Mesodermal cell (in vitro differentiated cells): ENCODE measurements at regions not wholly inside any gene's neighbourhood (a gene's known extent, or its start where the extent isn't known, plus 50 kb on each side); places are given as distances from the start of the nearest gene placed in this dataset.
"Not testable (repeated sequence)": the region's sequence is repeated elsewhere in the genome, so short reads cannot be mapped to it uniquely, and the experiment has no call there.

Experiments used
- H3K27ac ChIP-seq: 2 replicates; pipeline ENCODE4 v1.7.0; 2013; ENCODE audit warnings: mild to moderate bottlenecking, low read depth, low read length, moderate library complexity; ENCODE audit not compliant: severe bottlenecking
- H3K36me3 ChIP-seq: 2 replicates; pipeline ENCODE4 v1.7.1; 2013; ENCODE audit warnings: mild to moderate bottlenecking, low read length, moderate library complexity; ENCODE audit not compliant: control insufficient read depth, insufficient read depth
- H3K4me1 ChIP-seq: one replicate; pipeline ENCODE4 v1.7.1; 2013; ENCODE audit warnings: mild to moderate bottlenecking, low read length; ENCODE audit not compliant: insufficient read depth, control insufficient read depth, poor library complexity, severe bottlenecking
- H3K4me3 ChIP-seq: 2 replicates; pipeline ENCODE4 v1.7.0; 2013; ENCODE audit warnings: low read length, control low read depth, mild to moderate bottlenecking; ENCODE audit not compliant: insufficient read depth, poor library complexity, severe bottlenecking; ENCODE audit errors: extremely low read depth
- H3K9me3 ChIP-seq: 2 replicates; pipeline ENCODE4 v1.7.1; 2013; ENCODE audit warnings: mild to moderate bottlenecking, low read length, moderate library complexity; ENCODE audit not compliant: control insufficient read depth
- WGBS, 2 experiments: methylation state at CpG; one replicate each; pipeline ENCODE4 v1.1.5; 2013; ENCODE audit warnings: missing lambda C conversion rate in 2 of 2; ENCODE audit not compliant: insufficient coverage in 2 of 2; 5-methylcytosine and 5-hydroxymethylcytosine counted together

DNA sequence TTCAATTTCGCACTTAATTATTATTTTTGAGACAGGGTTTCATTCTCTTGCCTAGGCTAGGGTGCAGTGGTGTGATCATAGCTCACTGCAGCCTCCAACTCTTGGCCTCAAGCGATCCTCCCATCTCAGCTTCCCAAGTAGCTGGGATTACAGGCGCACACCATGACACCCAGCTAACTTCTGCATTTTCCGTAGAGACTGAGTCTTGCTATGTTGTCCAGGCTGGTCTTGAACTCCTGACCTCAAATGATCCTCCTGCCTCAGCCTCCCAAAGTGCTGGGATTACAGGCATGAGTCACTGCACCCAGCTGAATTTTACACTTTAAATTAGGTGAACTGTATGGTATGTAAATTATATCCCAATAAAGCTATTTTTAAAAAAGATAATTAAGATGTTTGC, 90.6 kb upstream of the CASZ1 start:
- not testable (repeated sequence) for H3K4me3 ChIP-seq, H3K4me1 ChIP-seq, H3K27ac ChIP-seq, H3K9me3 ChIP-seq, H3K36me3 ChIP-seq
- WGBS, 2 experiments: 80 to 86% methylated on average over 3 of the region's 4 CpGs

DNA sequence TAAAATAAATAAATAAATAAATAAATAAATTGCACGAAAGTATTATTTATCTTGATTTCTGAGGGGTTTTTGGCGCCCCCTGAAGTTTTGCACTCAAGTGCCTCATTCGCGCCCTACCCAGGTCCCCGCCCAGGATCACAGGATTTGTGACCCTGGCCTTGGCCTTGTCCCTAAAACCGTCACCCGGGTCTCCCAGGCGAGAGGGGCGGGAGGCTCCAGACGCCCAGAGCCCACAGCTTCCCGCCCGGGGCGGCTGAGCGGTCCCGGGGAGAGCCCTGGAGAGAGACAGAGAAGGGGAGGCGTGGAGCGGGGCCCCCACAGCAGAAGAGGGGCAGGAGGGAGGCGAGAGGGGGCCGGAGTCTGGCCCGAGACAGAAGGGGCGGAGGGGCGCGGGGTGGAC, 91.8 kb upstream of the CASZ1 start:
- H3K27ac ChIP-seq: no peak overlapping the region
- peak overlapping the region; percentile 19 for H3K4me3 ChIP-seq
- no peaks in the 10 kb centered on the region for H3K4me1 ChIP-seq
- WGBS, 2 experiments: 2 to 7% methylated on average over 9 to 14 of the region's 23 CpGs
- H3K9me3 ChIP-seq: no peaks in the 10 kb centered on the region
- no peaks in the 10 kb centered on the region for H3K36me3 ChIP-seq

DNA sequence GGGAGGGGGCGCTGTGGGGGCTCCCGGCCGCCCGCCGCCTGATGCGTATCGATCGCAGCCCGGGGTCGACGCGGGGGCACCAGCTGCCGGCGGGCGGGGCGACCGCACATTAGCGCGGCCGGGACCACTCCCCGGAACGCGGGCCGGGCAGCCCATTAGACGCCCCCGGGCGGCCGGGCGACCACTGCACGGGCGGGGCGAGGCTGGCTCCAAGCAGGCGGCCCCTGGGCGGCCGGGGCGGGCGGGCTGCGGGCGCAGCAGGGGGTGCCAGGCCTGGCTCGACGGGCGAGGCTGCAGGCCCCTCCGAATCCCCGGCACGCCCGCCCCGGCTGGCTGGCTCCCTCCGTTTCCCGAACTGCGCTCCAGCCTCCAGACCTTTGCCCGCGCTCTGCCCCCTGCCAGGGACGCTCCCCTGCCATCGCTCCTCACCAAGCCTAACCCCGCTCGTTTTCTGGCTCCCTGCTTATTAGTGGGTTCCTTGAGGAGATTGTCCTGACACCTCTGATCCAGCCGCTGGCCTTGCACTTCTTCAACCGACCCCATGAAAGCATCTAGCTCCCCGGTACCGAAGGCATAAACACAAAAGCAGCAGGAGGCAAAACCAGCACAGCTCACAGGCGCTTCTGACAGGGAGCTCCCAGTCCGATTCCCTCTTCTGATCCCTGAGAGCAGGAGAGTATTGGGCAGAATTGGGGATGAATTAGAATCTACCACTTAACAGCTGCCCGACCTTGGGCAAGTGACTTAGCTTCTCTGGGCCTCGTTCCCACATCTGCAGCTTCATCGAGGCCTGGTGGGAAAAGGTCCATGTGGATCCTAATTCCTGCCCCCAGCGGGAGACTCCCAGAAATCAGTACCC, 92.6 kb upstream of the CASZ1 start:
- 5 to 9% methylated on average over 33 to 60 of the region's 66 CpGs for WGBS, 2 experiments
- peak overlapping the region; percentile 19 for H3K4me3 ChIP-seq
- no peak overlapping the region for H3K27ac ChIP-seq

DNA sequence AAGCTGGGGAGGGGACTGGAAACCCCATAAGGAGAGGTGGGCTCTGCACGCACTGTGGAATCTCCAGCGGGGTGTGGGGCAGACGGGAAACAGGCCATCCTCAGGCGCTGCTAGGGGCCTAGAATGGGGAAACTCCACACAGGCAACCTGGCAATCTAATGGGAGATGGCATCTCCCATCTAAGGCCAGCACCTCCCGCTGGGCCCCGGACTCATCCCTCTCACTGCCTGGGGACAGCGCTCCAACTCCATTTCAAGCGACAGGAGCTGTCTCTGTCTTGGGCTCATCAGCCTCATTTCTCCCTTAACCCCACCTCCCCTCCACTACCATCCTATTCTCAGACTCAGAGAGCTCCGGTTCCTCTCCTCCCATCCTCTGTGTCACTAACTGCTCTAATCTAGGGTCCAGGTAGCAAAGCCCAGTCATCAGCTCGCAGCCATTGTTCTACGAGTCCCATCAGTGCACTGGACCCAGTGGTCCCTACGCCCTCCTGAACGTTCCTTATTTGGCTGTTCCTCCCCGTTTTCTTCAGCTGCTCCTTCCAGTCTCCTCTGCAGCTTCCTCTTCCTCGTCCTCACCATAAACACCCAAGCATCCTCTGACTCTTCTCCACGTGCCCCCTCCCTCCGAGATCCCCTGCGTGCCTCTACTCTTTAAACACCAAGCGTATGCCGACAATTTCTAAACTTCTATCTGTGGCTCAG, 93.4 kb upstream of the CASZ1 start:
- Histone ChIP-seq H3K4me1 (no peaks in the 10 kb centered on the region), H3K4me3 (no peak overlapping the region), H3K9me3 (no peaks in the 10 kb centered on the region), H3K27ac (no peak overlapping the region), H3K36me3 (no peaks in the 10 kb centered on the region)
- WGBS, 2 experiments: 74 to 78% methylated on average over 17 to 20 of the region's 20 CpGs

More for the DNA sequence above, 92.6 kb upstream of the CASZ1 start:
- no peaks in the 10 kb centered on the region for H3K36me3 ChIP-seq
- no peaks in the 10 kb centered on the region for H3K9me3 ChIP-seq
- H3K4me1 ChIP-seq: no peaks in the 10 kb centered on the region

DNA sequence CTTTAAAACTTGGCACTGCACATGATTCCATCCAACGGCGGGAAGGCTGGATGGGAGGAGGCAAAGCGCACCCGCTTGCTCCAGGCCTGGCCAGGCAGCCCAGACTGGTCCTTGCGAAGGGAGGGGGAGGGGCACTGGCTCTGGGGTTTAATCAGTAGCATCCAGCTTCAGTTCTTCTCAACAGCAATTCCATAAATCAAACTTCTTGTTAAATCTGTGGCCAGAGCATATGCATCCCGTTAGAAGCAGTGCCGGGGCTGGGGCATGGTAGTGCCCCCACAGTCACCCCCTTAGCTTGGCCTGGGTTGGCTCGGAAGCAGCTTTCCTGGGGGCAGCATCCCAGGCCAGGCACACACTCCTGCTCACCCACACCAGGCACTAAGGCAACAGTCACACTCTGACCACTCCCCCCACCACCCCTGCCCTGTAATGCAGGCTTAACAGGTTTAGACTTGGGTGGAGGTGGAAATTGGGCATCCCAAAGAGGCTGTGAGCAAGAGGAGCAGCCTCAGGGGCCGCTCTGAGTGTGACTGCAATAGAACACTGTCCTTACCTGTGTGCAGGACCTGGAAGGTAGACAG, 94.1 kb upstream of the CASZ1 start:
- Histone ChIP-seq H3K4me3 (no peak overlapping the region), H3K4me1 (no peaks in the 10 kb centered on the region), H3K36me3 (no peaks in the 10 kb centered on the region), H3K27ac (no peak overlapping the region), H3K9me3 (no peaks in the 10 kb centered on the region)
- 82 to 84% methylated on average over 3 to 7 of the region's 9 CpGs for WGBS, 2 experiments

DNA sequence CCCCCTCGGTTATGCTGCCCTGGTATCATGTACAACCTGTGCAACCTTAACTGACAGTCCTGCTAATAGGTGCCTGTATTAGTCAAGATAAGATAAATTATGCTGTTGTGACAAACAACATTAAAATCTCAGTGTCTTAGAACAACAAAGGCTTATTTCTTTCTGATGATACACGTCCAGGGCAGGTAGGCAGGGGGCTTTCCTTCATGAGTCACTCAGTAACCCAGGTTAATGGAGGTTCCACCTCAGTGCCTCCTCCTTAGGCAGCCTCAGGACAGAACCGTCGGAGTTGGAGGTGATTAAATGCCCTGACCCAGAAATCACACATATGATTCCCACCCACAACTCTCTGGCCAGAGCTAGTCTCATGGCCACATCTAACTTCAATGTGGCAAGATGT, 94.6 kb upstream of the CASZ1 start:
- H3K4me1 ChIP-seq: no peaks in the 10 kb centered on the region
- no peak overlapping the region for H3K27ac ChIP-seq
- H3K36me3 ChIP-seq: no peaks in the 10 kb centered on the region
- 81 to 82% methylated on average over 2 to 3 of the region's 4 CpGs for whole genome bisulfite sequencing, 2 experiments
- no peaks in the 10 kb centered on the region for H3K9me3 ChIP-seq
- H3K4me3 ChIP-seq: no peak overlapping the region

DNA sequence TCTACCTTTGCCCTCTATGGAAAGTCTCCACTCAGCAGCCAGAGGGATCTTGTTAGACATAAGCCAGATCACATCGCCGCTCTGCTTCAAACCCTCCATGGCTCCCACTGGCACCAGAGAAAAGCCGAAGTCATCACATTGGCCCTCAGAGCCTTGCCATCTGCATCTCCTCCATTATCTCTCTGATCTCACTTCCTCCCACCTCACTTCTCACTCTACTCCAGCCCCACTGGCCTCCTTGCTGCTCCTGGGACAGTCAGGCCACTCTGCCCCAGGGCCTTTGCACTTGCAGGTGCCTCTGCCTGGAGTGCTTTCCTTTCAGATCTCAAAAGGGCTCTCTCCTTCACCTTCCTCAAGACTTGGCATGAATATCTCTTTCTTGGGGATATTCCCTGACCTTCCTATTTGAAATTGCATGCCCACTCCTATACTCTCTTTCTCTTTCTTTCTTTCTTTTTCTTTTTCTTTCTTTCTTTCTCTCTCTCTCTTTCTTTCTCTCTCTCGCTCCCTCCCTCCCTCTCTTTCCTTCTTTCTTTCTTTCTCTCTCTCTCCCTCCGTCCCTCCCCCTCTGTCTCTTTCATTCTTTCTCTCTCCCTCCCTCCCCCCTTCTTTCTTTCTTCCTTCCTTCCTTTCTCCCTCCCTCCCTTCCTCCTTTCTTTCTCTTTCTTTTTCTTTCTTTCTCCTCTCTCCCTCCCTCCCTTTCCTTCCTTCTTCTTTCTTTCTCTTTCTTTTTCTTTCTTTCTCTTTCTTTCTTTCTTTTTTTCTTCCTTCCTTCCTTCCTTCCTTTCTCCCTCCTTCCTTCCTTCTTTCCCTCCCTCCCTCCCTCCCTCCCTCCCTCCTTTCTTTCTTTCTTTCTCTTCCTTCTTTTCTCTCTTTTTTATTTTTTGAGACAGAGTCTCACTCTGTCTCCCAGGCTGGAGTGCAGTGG, 96.0 kb upstream of the CASZ1 start:
- Histone ChIP-seq H3K27ac (no peak overlapping the region), H3K36me3 (no peaks in the 10 kb centered on the region), H3K4me3 (no peak overlapping the region), H3K4me1 (no peaks in the 10 kb centered on the region), H3K9me3 (no peaks in the 10 kb centered on the region)
- 86 to 89% methylated on average over 5 of the region's 5 CpGs for WGBS, 2 experiments

DNA sequence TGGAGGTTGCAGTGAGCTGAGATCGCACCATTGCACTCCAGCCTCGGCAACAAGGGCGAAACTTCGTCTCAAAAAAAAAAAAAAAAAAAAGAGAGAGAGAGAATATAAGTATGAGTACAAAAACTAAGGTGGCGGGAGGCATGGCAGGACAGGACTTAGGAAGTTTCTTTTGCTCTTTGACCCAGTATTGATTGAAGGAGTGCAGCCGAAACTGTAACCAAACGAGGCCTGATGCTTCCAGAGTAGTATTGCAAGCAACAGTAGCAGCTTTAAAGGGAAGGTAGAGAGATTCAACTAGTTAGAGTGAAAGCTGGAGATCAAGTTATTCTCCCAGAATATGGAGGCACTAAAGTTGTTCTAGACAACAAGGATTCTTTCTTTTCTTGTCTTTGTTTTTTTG, 99.2 kb upstream of the CASZ1 start:
- no peaks in the 10 kb centered on the region for H3K9me3 ChIP-seq
- H3K4me3 ChIP-seq: no peak overlapping the region
- no peak overlapping the region for H3K27ac ChIP-seq
- H3K36me3 ChIP-seq: no peaks in the 10 kb centered on the region
- 92% methylated on average over 6 of the region's 7 CpGs for WGBS, 2 experiments
- H3K4me1 ChIP-seq: peaks cover 15% of the 10 kb centered on the region

DNA sequence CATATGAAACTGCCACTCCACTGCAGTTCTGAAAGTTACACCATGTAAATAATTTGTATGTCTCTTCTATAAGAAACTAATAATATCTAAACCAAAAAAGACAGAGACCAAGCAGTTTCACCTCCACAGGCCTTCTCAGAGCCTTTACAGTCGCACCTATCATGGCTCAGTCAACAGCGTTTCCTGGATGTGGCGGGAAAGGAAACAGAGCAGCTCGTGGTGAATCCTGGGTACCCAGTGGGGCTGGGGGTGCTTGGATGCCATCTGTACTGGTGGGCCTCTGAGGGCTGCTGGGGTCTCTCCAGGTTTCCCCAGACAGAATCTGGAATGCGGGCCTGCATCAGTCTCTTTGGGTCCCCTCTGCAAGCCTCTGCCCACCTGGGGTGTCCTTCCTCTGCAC, 100.2 kb upstream of the CASZ1 start:
- Histone ChIP-seq H3K4me1 (peaks cover 24% of the 10 kb centered on the region), H3K9me3 (no peaks in the 10 kb centered on the region), H3K36me3 (no peaks in the 10 kb centered on the region), H3K27ac (no peak overlapping the region), H3K4me3 (no peak overlapping the region)
- WGBS, 2 experiments: 92 to 96% methylated on average over 3 to 5 of the region's 5 CpGs

DNA sequence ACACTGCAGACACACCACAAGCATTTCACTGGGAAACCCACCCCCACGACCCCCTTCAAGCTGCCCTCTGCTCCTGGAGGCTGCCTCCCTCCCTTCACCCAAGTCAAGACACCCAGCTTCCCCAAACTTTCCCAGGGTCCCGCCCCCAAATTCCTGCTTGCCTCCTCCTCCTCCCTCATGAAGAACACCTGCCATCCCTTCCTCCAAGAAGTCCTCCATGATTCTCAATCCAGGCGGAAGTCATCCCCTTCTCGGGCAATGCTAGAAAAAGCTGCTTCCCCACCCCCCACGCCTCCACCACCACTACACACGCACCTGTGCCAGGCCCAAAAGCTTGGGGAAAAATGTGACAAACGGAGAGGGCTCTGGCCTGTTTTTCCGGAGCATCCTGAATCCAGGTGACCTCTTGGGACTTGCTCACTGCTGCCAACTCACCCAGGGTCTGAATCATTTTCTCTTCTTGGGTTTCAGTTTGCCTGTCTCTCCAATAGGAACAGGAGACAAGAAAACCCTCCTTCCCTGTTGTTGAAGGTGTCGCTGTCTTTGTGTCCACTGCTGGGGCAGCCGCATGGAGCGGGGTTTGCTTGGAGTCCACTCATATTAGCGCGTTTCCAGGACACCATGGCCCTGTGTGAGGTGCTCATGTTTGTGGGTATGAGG, 101.0 kb upstream of the CASZ1 start:
- Histone ChIP-seq H3K27ac (no peak overlapping the region), H3K4me1 (peaks cover 28% of the 10 kb centered on the region), H3K36me3 (no peaks in the 10 kb centered on the region), H3K9me3 (no peaks in the 10 kb centered on the region), H3K4me3 (no peak overlapping the region)
- WGBS, 2 experiments: 91 to 94% methylated on average over 9 to 12 of the region's 13 CpGs
